Stimulated activated CD8-positive, alpha-beta memory T cell treated with anti-CD3 and anti-CD28 coated beads, Interleukin-4, amount 100 ng/mL, for 24 hours (primary cell): ENCODE measurements at regions not wholly inside any gene's neighbourhood (a gene's known extent, or its start where the extent isn't known, plus 50 kb on each side); places are given as distances from the start of the nearest gene placed in this dataset.
"Not testable (repeated sequence)": the region's sequence is repeated elsewhere in the genome, so short reads cannot be mapped to it uniquely, and the experiment has no call there.

Experiments
- DNase-seq: peaks from one replicate; pipeline ENCODE4 v3.0.0-alpha.2; 2020; ENCODE audit warnings: low read depth

GRCh38 chr16:59535298-59535697 is 801.2 kb upstream of the GOT2 start:
- no peak for DNase-seq

- DNase-seq = no peak
These were observed 793.3 kb upstream of the GOT2 start for GRCh38 chr16:59527206-59527997.

DNA sequence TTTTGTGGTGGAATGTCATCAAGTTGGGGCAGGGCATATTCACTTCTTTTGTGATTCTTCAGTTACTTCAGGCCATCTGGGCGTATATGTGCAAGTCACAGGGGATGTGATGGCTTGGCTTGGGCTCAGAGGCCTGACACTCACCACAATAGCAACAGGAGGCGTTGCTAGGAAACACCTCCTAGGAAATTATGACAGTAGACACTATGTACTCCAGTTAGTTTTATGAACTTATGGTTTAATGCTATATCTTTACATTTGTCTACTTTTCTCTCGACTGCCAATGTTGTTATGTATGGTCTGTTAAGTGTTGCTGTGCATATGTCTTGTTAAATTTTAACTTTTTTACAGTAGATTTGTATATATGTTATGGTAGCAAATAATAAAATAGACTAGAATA is 788.7 kb upstream of the GOT2 start:
- DNase-seq = no peak

DNA sequence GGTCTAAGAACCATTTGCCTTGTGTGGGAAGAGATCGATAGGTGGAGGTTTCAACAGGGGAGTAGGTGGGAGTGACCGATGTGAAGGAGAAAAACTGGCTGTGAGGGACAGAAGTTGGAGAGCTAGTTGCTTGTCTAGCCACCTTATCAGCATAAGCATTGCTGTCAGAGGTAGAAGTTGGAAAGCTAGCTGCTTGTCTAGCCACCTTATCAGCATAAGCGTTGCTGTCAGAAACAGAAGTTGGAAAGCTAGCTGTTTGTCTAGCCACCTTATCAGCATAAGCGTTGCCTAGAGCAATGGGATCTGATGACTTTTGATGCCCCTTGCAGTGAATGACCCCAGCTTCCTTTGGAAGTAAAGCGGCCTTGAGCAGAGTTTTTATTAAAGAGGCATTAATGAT is 784.6 kb upstream of the GOT2 start:
- not testable (repeated sequence) for DNase-seq

GRCh38 chr16:59514651-59515050 is 780.5 kb upstream of the GOT2 start:
- no peak for DNase-seq

- DNase-seq = no peak
These were observed 775.9 kb upstream of the GOT2 start for GRCh38 chr16:59510008-59510424.

DNA sequence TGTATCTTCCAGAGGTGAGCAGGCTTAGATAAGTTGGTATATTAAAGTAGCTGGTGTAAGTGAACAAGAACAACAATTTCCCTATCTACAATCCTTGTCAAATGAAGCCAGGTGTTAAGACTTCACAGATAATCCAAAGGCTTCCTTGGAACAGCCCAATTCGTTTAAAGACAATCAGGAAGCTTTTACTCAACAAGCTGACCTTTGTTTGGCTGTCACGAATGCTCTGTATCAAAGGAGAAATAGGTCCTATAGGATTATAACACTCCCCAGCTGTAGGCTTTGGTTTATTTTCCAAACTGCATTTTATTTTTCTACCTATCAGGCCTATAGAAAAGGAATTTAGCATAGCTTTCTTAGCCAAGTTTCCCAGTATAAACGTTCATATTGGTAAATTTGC is 766.5 kb upstream of the GOT2 start:
- DNase-seq = no peak

DNA sequence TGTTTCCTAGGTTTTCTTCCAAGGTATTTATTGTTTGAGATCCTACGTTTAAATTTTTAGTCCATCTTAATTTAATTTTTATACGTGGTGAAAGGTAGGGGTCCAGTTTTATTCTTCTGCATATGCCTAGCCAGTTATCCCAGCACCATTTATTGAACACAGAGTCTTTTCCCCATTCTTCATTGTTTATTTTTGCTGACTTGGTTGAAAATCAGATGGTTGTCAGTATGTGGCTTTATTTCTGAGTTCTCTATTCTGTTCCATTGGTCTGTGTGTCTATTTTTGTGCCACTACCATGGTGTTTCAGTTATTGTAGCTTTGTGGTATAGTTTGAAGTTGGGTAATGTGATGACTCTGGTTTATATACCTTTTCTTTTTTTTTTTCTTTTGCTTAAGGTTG is 753.0 kb upstream of the GOT2 start:
- DNase-seq = no peak

GRCh38 chr16:59484833-59485516 is 750.9 kb upstream of the GOT2 start:
- DNase-seq = no peak

GRCh38 chr16:59478838-59479237 is 744.7 kb upstream of the GOT2 start:
- no peak for DNase-seq

GRCh38 chr16:59470556-59470955 is 736.4 kb upstream of the GOT2 start:
- DNase-seq = no peak

DNA sequence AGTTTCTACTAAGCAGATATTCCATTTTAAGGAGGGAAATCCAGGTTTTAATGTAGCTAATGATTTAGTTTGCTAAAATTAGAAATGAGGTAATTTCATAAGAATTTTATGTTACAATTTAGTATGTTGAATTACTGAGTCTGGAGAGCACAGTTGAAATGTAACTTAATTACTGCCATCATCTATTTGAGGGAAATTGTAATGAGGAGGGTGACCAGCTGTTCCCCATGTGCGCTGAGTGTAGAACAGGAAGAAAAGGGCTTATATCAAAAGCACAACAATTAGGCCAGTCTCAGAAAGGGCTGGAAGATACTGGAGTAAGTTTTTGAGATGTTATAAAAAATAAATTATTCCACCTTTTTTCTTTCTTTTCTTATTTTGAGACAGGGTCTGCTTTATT is 735.1 kb upstream of the GOT2 start:
- DNase-seq = no peak

- DNase-seq = no peak
These were observed 729.7 kb upstream of the GOT2 start for GRCh38 chr16:59463776-59464175.

GRCh38 chr16:59459806-59460205 is 725.7 kb upstream of the GOT2 start:
- no peak for DNase-seq

GRCh38 chr16:59455497-59455896 is 721.4 kb upstream of the GOT2 start:
- no peak for DNase-seq

DNA sequence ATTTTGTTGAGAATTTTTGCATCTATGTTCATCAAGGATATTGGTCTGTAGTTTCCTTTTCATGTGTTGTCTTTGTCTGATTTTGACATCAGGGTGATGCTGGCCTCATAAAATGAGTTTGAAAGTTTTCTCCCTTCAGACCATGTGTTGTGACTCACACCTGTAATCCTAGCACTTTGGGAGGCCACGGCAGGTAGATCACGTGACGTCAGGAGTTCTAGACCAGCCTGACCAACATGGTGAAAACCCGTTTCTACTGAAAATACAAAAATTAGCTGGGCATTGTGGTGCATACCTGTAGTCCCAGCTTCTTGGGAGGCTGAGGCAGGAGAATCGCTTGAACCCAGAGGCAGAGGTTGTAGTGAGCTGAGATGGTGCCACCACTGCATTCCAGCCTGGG is 716.4 kb upstream of the GOT2 start:
- not testable (repeated sequence) for DNase-seq

GRCh38 chr16:59440502-59440901 is 706.4 kb upstream of the GOT2 start:
- DNase-seq = no peak

- DNase-seq = no peak
These were observed 698.8 kb upstream of the GOT2 start for GRCh38 chr16:59432896-59433295.

- no peak for DNase-seq
These were observed 698.2 kb upstream of the GOT2 start for GRCh38 chr16:59432276-59432675.

- no peak for DNase-seq
These were observed 690.7 kb upstream of the GOT2 start for GRCh38 chr16:59424714-59425273.

DNA sequence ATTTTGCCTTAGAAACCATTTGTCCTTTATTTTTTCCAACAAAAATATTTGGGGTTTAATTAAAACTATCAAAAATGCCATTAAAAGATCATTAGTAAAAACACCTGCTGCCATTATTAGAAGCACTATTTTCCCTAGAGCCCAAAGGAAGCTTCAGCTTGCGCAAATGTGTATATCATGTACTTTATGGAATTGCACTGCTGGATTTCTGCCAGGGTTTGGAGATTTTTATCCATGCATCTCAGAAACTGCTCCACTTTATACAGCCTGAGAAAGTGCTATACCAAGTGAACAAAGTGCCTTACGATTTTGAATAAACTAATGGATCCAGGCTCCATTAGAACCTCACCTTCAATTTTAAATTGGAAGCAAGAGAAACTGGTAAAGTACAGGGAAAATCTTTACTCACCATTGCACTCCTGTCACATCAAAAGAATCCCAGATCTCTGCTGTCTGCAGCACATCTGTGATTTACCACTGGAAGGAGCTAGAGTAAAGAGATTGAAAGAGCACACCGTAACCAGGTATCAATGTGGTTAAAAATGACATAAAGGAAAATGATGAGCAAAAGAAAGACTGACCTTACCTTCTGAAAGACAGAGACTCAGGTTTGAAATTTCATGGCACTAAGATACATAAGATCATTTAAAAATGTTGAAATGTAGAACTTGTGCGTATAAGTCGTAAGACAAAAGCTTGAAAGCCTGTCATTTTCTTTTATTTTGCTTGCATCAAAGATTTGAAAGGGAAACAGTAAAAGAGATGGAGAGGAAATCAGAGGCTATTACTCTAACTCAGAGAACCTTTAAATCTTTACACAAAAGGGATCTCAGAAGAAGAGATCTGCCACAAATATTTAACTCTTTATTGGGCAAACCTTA is 678.1 kb upstream of the GOT2 start:
- no peak for DNase-seq

GRCh38 chr16:59410451-59410850 is 676.3 kb upstream of the GOT2 start:
- no peak for DNase-seq
